ENCODE measurements at regions not wholly inside any gene's neighbourhood (a gene's known extent, or its start where the extent isn't known, plus 50 kb on each side); places are given as distances from the start of the nearest gene placed in this dataset.

- TF ChIP-seq POLR2AphosphoS5 (IDR thresholded peaks at IDR 0.05; ENCODE audit: low read depth, low read length) (no peak), REST (IDR thresholded peaks at IDR 0.05; ENCODE audit: insufficient read depth in 1 of 2, low read depth in 2 of 2, low read length in 2 of 2) (no peak), TAF1 (IDR thresholded peaks at IDR 0.05; ENCODE audit: borderline replicate concordance, insufficient read depth, low read length) (no peak), FOXP2 (optimal IDR thresholded peaks at IDR 0.05; ENCODE audit: borderline replicate concordance, extremely low read depth, extremely low read length, insufficient read depth) (no peak), SIN3A (IDR thresholded peaks at IDR 0.05; ENCODE audit: borderline replicate concordance, insufficient read depth, low read length) (no peak)
Observed at GRCh38 chr2:114039677-114040076, 149.8 kb downstream of the ACTR3 start.
